HG03060 (cell line): ENCODE measurements at regions not wholly inside any gene's neighbourhood (a gene's known extent, or its start where the extent isn't known, plus 50 kb on each side); places are given as distances from the start of the nearest gene placed in this dataset.

Source experiments
- ATAC-seq: cut with Tn5 transposase; IDR thresholded peaks from one replicate; pipeline ENCODE4 v1.9.1; 2021; ENCODE audit warnings: low read depth, moderate number of reproducible peaks; ENCODE audit not compliant: unreplicated experiment

DNA sequence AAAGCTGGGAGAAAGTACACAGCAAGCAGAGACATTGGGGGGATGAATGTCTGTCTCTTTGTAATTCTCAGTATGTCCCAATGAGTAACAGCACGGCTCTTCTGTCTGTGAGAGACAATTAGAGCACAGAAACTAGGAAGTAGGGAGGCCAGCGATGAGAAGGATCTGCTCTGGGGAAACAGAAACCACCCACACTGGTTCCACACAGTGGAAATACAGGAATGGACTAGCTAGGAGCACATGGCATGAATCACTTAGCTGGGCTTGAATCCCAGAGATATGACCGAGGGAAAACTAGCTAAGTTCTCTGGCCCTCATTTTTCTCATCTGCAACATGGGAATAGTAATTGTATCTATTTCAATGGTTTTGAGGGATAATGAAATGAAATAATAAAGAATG lies 895.9 kb downstream of the TLE4 start:
- no peak for ATAC-seq

DNA sequence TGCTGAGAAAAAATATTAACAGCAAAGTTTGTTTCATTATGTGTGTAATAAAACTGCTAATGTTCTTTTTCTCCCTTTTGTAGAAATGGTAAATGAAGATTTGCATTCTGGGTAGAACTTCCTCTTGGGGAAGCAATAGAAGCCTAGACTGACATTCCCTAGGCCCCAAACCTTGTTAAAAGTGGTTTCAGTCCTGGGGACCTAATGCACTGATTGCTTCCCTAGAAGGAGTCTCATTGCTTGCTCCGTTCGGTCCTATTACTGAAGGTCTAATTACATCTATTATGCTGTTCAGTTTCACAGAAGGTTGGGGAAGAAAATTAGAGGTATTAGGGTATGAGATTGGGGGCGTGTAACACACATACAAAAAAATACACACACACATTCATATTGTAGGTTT lies 893.8 kb downstream of the TLE4 start:
- ATAC-seq: no peak

DNA sequence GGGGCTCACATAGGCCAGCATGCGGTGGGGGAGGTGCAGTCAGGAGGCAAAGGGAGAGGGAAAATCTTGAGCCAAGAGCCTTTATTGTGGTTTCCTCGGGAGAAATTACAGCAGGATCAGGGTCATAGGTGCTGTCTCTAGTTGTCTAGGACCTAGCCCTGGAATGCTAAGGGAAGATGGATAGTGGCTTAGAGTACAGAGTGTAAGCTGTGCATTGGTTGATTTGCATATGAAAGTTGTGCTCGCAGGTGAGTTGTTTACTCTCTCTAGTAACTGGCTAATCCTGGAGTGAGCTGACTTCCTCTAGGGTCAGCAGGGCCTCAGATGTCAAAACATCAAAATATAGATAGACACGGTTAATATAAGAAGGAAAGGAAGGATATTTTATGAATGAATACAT lies 877.7 kb downstream of the TLE4 start:
- no peak for ATAC-seq

DNA sequence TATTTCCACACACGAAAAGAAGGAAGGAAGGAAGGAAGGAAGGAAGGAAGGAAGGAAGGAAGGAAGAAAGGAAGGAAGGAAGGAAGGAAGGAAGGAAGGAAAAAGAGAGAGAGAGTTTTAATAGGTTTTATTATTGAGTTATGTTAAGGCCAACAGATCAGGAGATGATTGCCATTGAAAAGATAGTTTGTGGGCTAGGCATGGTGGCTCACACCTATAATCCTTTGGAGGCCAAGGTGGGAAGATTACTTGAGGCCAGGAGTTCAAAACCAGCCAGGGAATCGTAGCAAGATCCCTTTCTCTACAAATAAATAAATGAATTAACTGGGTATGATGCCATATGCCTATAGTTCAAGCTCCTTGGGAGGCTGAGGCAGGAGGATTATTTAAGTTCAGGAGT lies 877.2 kb downstream of the TLE4 start:
- no peak for ATAC-seq

DNA sequence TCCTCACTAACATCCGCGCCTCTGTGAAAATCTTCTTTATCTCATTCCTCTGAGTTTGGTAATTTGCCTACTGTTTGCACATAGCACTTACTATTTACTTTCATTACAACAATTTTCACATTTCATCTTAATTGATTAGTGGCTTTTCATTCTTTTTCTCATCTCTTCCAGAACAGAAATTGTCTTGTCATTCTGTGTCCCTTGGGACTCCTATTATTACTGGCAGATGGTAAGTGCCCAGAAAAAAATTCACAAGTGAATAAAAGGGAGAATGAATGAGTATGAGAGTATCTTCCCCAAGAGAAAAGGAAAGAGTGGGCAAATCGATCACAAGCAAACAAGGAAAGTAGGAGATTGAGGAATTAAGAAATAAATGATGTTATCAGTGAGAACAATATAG lies 876.1 kb downstream of the TLE4 start:
- ATAC-seq: no peak

DNA sequence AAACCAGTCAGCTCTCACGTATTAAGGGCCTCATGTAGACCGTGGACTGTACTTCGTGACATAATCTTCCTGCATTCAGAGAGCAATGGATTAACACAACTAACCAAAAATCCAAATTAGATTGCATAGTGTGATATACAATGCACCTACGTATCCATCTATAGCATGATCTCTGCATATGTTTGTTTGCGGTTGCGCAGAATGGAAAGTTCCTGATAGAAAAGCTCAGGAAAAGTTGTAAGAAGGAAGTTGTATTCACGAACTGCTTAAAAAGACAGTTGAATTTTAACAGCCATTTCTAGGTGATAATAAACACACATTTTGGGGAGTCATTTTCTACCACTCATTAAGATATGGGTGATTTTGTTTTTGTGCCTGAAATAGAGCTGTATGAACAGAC lies 869.0 kb downstream of the TLE4 start:
- no peak for ATAC-seq

DNA sequence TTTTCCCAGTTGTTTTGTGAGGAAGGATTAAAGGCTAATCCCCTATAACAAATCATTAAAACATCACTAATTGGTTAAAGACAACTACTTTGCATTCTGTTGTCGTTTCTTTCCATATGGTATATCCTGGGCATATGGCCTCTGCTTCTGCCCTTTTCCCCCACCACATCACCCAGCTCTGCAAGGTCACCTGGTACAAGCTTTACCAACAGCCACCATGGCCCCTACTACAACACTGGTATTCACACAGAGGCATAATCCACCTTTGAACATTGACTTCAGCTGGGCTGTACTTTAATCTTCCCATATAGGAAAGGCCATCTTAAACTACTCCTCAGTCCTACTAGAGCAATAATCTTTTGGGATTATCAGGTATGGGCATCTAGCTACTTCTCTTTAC lies 866.1 kb downstream of the TLE4 start:
- ATAC-seq: no peak

DNA sequence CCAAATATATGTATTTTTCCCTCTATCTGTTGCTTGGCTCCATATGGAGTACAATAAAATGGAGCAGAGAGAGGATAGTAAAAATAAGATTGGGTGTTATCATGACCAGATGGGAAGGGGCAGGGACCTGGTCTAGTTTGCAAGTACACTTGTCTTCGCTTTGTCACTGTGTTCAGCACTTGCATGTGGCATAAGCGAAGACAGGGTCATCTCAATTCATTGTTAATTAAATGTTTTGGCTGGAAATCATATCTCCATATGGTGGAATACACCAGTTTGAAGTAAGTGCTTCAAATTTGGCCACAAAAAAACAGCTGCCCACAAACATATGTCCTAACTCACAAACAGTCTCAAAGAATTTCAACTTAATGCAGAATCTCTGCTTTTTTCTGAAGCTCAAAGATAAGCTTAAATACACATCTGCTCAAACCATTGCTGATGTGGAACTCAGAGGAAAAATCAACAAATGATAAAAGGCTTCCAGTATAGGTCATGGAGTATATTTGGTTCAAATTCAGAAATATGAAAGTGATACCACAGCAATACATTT lies 865.4 kb downstream of the TLE4 start:
- ATAC-seq: no peak

DNA sequence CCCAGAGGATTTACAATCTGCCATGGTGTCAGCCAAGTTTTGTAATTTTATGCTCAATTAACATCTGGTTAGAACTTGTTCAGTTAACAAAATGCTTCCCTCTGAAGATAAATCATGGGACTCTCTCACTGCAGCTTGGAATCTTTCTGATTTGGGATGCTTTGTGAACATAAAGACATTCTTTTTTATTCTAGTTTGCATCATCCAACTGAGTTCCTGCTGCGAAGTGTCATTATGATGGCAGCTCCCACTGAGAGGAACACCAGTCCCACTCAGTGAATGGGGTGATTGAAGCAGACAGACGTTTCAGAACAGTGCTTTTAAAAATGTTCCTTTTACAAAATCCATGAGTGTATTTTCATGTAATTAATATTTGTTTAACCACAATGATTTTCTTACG lies 863.8 kb downstream of the TLE4 start:
- no peak for ATAC-seq

DNA sequence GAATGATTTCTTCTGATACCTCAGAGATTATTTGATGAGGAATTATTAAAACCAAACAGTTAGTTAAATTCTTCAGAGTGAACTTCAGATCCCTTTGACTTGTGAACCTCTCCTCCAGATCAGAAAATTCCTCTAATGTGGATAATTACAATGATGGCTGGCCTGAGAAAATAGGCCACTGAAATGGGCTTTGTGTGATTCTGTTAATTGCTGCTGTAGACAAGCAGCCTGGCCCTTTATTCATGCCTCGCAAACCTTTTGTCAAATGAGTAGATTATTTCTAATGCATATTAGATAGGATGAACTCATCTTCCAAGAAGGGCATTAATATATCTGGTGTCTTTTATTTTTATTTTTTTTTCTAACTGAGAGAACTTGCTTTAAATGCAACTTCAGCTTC lies 855.2 kb downstream of the TLE4 start:
- no peak for ATAC-seq

DNA sequence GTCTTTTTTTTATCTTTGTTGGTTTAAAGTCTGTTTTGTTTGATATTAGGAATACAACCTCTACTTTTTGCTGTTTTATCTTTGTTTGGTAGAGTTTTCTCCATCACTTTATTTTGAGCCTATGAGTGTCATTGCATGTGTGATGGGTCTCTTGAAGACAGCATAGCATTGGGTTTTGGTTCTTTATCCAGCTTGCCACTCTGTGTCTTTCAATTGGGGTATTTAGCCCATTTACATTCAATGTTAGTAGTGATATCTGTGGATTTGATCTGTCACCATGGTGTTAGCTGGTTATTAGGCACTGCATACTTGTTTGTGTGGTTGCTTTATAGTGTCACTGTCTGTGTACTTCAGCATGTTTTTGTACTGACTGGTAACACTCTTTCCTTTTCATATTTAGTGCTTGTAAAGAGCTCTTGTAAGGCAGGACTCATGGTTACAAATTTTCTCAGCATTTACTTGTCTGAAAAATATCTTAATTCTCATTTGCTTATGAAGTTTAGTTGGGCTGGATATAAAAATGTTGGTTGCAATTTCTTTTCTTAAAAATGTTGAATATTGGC lies 845.5 kb downstream of the TLE4 start:
- ATAC-seq: no peak

DNA sequence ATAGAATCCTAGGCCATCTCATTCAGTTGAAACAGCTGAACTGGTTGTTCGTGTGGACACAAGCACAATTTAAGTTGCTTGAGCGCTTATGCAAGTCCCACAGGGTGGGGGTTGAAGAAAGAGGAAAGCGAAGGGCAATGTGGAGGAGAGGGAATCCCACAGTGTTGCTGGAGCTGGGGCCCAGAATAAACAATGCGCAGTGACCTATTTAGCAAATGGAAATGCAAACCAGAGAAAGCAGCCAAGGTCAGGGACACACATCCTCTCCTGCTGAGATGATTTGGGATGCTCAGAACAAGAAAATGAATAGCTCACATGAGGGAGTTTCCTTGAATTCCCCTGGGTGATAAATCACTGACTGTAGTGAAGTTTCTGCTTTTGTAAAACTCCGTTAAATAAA lies 838.3 kb downstream of the TLE4 start:
- no peak for ATAC-seq

DNA sequence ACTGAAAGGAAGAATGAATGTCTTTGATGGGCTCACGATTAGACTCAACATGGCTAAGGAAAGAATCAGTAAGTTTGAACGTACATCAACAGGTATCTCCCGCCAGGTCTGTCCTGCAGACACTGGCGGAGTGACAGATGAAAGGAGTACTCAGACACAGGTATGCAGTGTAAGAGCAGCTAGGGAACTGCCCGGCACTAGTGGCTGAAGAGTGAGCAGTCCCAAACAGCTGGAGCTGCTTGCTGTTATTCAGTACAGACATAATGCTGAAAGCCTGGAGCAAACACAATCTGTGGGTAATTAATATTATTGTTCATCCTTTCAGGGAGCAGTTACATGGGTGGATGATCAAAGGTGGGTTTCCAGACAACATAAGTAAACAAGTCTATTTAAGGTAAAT lies 835.5 kb downstream of the TLE4 start:
- no peak for ATAC-seq

DNA sequence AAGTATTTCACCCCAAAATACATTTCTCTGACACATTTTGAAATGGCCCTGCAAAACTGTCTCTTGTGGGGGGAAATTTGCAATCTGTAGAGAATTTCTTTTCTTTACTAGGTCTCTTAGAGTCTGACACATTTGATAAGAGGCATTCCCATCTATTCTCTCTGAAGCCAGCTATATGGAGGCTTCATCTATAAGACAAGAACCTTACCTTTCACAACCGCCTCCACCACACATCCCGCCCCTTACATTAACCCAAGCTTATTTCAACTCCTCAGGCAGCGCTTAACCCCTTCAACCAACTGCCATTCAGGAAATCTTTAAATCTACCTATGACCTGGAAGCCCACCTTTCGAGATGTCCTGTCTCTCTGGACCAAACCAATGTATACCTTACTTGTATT lies 829.5 kb downstream of the TLE4 start:
- ATAC-seq: no peak

DNA sequence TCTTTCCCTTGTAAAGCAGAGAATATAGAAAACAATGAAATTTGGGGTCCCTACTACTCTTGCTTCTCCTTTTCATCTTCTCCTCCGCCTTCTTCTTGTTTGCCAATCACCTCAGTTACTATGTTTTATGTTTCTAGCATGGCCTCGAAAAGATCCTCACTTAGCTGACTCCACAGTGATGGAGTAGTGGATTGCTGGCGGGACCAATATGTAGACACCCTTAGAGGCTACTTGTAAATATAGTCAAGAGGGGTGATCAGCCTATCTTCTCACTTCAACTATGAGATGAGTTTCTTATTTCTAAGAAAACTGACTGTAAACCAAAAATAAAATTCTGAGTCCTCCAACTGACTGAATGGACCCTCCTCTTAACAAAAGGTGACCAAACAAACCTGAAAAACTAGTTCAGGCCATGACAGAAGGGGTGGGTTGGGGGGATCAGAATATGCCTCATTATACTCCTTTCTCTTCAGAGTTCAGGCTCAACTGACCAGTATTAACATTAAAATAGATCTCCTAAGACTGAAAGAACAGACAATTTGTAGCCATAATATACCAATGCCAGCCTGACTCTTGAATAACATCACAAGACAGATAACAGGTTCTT lies 829.0 kb downstream of the TLE4 start:
- no peak for ATAC-seq

DNA sequence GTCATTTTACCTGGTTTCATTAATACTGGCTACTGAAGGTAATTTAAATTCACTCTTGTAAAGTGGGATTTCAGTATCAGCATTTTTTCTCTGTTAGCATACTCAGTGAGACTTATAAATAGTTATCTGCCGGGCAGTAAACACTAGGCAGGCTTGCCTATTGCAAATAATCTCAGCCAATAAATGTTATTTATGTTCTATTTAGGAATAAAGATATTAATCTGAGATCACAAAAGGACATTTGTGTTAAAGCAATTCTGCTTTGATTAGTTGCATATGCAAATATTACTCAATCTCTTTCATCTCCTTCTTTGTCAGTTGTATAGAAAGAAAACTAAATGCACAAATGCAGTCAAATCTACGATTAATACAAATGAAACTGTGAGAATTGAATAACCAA lies 827.8 kb downstream of the TLE4 start:
- no peak for ATAC-seq

DNA sequence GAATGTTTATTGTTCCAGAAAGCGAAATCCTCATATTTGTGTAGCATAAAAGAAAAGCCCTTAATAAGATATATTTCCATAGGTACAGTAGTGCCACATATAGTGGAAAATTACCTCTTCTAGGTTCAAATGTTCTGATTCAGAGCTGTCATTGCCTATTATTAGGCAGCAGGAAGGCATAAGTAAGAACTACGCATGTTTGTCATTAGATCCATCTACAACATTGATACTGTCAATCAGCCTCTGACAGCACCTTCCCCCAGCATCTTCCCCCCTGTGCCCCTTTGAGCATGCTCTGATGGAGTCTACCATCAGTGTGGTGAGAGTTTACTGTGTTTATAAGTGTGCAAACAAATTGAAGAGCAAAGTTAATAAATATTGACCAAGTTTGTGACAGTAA lies 816.1 kb downstream of the TLE4 start:
- no peak for ATAC-seq

DNA sequence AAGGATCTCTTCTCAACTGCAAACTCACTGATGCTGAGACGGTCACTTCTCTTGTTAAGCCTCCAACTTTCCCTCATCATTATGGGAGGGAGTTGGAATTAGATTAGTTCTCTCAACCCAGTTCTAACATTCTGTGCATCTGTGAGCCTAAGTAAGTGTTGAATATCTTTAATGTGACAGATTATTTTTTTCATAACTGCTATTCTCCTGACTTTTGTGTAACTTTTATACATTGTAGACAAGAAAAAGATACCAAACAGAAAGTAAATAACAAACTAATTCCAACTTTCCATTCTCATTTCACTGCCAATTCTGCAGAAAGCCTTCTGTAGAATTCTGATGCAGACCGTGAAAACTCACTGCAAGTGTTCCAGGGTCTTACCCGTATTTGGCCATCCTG lies 813.5 kb downstream of the TLE4 start:
- ATAC-seq: no peak

DNA sequence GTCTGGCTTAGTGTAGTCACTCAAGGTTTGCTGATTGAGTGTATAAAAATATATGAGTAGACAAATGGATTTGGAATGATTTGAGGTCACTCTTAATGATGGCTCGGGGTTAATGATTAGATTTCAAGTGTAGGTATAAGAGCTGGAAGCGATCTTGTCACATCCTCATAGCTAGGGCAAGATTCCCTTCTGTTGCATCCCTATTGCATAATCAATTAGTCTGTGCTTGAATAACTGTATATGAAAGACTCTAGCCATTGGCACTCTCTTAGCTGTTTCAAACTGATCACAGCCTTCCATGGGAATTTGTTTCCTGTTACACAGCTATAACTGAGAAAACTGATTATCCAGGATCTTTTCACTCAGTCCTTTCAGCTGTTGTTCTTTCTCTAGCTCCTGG lies 811.6 kb downstream of the TLE4 start:
- ATAC-seq: no peak

DNA sequence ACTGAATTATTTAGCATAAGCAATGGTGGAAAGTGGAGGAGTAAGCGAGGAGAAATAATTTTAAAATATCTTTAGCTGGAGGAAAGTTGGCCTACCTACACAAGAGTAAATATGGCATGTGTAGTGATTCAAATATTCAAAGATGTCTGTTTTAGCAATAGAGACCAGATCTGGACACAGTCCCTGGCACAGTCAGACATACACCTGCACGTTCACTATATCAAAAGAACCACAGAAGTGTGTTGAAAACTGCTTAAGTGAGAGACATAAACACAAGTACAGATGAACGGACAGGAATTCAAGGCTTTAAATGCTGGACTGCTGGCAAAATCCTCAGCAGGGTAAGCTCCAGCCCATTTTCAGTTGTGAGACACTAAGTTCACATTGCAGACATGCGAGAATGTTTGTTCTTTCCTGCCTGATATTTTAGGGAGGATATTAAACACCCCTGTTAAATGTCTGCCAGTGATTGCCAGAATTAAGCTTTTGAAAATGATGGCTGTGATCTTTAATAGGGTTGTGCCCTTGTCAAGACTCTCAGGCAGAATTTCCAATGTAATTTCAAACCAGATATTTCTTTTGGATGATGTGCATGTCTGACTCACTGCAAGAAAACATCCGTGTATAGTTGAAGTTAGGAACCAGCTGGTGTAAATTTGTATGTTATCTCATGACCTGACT lies 810.6 kb downstream of the TLE4 start:
- no peak for ATAC-seq

DNA sequence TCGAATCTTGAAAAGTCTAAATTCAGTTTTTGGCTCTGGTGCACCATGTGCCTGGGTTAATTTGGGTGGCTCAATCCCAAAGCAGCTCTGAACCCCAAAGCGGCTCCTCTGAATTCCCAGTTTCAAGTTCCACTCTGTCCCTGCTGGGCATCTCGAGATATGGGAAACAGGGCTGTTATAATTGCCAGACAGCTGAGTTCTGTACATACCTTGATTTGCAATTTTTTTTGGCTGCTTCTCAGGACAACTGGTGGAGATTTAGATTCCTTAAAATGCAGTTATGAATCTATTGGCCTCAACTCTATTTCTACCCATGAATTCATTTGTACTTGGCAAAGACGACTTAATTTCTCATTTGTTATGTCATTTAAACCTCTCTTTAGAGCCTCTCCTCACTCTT lies 808.5 kb downstream of the TLE4 start:
- ATAC-seq: no peak

DNA sequence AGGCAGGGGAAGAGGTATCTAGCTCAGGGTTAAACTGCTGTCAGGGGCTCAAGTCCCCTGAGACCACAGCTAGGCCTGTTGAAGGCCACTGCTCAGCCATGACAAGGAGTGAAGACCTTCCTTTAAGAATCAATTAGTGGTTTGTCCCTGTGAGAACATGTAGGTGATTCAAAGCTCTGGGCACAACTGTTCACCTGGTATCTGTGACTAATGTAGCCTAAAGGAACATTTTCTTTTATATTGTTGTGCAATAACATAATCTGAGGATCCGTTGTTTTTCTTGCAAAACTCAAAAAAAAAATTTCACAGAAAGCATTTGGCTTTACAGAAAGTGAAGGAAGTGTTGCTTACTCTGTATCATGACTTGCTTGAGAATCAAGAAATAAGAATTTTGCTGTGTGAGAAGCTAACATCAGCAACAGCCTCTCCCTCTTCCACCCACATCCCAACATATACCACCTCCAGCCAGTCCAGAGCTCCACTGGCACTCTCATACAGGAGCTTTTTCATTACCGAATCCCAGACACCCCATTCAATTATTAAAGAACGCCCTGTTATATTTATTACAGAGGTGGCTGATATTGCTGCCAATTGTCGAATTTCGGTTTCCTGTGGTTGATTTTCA lies 807.0 kb downstream of the TLE4 start:
- no peak for ATAC-seq
